Glutamatergic neuron (in vitro differentiated cells): ENCODE measurements at regions not wholly inside any gene's neighbourhood (a gene's known extent, or its start where the extent isn't known, plus 50 kb on each side); places are given as distances from the start of the nearest gene placed in this dataset.

ENCODE experiments used
- DNase-seq: peaks from one replicate; pipeline ENCODE4 v3.0.0; 2022
- H3K27ac Mint-ChIP-seq: one replicate; pipeline ENCODE4 v1.8.0; 2020; ENCODE audit warnings: mild to moderate bottlenecking, mixed read lengths, inconsistent platforms; ENCODE audit not compliant: unreplicated experiment
- H3K27me3 Mint-ChIP-seq: one replicate; pipeline ENCODE4 v1.8.0; 2020; ENCODE audit warnings: mild to moderate bottlenecking, moderate library complexity, mixed read lengths, inconsistent platforms; ENCODE audit not compliant: unreplicated experiment
- H3K36me3 Mint-ChIP-seq: one replicate; pipeline ENCODE4 v1.8.0; 2020; ENCODE audit warnings: mild to moderate bottlenecking, mixed read lengths, inconsistent platforms; ENCODE audit not compliant: unreplicated experiment
- H3K4me1 Mint-ChIP-seq: one replicate; pipeline ENCODE4 v1.8.0; 2020; ENCODE audit warnings: mild to moderate bottlenecking, low read depth, mixed read lengths, inconsistent platforms; ENCODE audit not compliant: unreplicated experiment
- H3K4me3 Mint-ChIP-seq: one replicate; pipeline ENCODE4 v1.8.0; 2020; ENCODE audit warnings: mild to moderate bottlenecking, mixed read lengths, inconsistent platforms; ENCODE audit not compliant: unreplicated experiment
- H3K9me3 Mint-ChIP-seq: one replicate; pipeline ENCODE4 v1.8.0; 2020; ENCODE audit warnings: mild to moderate bottlenecking, moderate library complexity, mixed read lengths, inconsistent platforms; ENCODE audit not compliant: unreplicated experiment
- TF ChIP-seq, protein P1 (sequence below): fragments of 200-600 bp; sonication (generic); IDR thresholded peaks from one replicate; pipeline ENCODE4 v1.5.0; 2021; ENCODE audit not compliant: partially characterized antibody, unreplicated experiment

DNA sequence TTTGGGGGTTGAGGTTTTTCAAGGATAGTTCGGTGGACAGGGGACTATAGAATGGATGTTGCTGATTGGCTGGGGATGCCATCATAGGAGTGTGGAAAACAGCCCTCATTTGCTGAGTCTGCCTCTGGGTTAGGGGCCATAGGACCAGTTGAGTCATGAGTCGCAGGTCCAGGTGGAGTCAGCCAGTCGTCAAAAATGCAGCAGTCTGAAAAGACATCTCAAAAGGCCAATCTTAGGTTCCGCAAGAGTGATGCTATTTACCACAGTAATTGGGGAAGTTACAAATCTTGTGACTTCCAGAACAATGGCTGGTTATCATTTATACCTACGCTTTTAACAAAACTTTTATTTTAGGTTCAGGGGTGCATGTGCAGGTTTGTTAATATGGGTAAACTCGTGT lies 276.0 kb upstream of the DMRT1 start:
- Mint-ChIP-seq H3K27ac (no peak overlapping the region), H3K4me3 (no peak overlapping the region), H3K9me3 (peaks cover 3% of the 10 kb centered on the region), H3K4me1 (no peaks in the 10 kb centered on the region), H3K27me3 (peaks cover 6% of the 10 kb centered on the region), H3K36me3 (peaks cover 15% of the 10 kb centered on the region)
- no peak for DNase-seq
- TF ChIP-seq, protein P1, sequence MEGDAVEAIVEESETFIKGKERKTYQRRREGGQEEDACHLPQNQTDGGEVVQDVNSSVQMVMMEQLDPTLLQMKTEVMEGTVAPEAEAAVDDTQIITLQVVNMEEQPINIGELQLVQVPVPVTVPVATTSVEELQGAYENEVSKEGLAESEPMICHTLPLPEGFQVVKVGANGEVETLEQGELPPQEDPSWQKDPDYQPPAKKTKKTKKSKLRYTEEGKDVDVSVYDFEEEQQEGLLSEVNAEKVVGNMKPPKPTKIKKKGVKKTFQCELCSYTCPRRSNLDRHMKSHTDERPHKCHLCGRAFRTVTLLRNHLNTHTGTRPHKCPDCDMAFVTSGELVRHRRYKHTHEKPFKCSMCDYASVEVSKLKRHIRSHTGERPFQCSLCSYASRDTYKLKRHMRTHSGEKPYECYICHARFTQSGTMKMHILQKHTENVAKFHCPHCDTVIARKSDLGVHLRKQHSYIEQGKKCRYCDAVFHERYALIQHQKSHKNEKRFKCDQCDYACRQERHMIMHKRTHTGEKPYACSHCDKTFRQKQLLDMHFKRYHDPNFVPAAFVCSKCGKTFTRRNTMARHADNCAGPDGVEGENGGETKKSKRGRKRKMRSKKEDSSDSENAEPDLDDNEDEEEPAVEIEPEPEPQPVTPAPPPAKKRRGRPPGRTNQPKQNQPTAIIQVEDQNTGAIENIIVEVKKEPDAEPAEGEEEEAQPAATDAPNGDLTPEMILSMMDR: no peak

DNA sequence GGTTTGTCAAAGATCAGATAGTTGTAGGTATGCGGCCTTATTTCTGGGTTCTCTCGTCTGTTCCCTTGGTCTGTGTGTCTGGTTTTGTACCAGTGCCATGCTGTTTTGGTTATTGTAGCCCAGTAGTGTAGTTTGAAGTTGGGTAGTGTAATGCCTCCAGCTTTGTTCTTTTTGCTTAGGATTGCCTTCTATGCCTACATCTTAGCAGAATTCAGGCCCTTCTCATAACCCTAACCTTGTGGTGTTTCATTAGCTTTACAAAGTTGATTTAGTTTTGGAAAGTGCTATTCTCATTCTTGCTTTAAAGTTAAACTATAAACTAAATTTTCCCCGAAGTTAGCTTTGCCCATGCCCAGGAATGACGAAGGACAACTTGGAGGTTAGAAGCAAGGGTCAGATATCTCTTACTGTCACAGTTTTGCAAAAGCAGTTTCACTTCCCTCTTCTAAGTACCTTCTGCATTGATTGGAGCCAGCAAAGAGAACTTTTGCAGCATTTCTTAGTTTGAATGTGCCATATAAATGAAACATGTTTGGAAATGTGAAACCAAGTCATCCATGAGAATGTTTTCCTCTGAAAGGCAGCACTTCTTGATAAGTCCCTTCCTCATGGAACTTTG lies 274.3 kb upstream of the DMRT1 start:
- Mint-ChIP-seq H3K4me3 (no peak overlapping the region), H3K27me3 (peaks cover 6% of the 10 kb centered on the region), H3K36me3 (peaks cover 15% of the 10 kb centered on the region), H3K4me1 (peaks cover 5% of the 10 kb centered on the region), H3K27ac (no peak overlapping the region), H3K9me3 (peaks cover 3% of the 10 kb centered on the region)
- no peak for DNase-seq
- TF ChIP-seq, protein P1: no peak

DNA sequence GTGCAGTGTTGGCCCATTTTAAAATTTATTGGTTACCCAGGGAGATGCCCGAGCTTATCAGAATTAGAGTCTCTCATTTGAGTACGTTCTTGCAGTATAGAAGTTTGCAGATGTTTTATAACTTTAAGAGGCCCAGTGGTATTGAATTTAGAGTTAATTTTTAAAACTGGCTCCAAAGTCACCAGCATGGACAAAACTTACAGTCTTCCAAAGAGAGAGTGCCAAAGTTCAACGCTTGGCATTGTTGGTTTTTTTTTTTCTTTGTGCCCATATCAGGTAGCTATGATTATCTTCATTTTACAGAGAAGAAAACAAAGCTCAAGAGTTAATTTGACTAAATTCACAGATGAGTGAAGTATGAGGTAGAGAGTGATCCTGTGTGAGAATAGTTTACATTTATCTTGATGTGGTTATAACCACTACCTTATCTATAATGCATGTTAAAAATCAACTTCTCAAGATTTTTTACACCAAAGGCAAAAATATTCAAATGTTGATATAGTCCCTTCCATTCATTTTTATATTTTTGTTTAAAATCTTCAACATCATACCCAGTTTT lies 273.7 kb upstream of the DMRT1 start:
- H3K4me1 Mint-ChIP-seq: peaks cover 5% of the 10 kb centered on the region
- no peak for DNase-seq
- peaks cover 3% of the 10 kb centered on the region for H3K9me3 Mint-ChIP-seq
- peaks cover 6% of the 10 kb centered on the region for H3K27me3 Mint-ChIP-seq
- H3K27ac Mint-ChIP-seq: no peak overlapping the region
- peaks cover 15% of the 10 kb centered on the region for H3K36me3 Mint-ChIP-seq
- TF ChIP-seq, protein P1: no peak
- H3K4me3 Mint-ChIP-seq: no peak overlapping the region

DNA sequence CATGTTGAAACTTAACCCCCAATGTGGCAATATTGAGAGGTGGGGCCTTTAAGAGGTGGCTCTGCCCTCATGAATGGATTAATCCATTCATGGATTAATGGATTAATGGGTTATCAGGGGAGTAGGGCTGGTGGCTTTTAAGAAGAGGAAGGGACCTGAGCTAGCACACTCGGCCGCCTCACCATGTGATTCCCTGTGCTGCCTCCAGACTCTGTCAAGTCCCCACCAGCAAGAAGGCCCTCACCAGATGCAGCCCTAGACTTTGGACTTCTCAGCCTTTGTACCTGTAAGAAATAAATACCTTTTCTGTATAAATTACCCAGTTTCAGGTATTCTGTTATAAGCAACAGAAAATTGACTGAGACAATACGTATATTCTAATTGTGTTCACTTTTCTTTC lies 272.2 kb upstream of the DMRT1 start:
- no peak overlapping the region for H3K4me3 Mint-ChIP-seq
- TF ChIP-seq, protein P1: no peak
- H3K9me3 Mint-ChIP-seq: peaks cover 3% of the 10 kb centered on the region

DNA sequence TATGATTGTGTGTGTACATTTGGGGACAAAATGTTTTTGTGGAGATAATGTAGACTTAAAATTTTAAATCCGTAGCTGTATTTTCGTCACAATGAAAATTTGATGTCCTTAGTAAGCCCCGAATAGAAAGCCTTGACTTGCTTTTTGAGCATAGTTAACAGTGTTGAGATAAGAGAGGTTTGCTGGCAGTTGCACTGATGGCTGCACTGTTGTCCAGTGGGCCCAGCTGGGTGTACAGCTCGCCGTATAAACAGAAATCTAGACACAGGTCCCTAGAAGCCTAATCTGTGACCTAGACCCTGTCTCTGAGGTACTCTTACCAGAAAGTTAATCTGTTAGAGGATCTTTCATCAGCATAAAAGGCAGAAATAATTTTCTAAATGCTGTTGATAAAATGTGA lies 271.3 kb upstream of the DMRT1 start:
- Mint-ChIP-seq H3K36me3 (peaks cover 13% of the 10 kb centered on the region), H3K4me1 (peaks cover 6% of the 10 kb centered on the region), H3K27ac (no peak overlapping the region), H3K27me3 (peaks cover 6% of the 10 kb centered on the region), H3K9me3 (peaks cover 3% of the 10 kb centered on the region), H3K4me3 (no peak overlapping the region)
- no peak for DNase-seq
- TF ChIP-seq, protein P1: no peak

More for the DNA sequence above, 272.2 kb upstream of the DMRT1 start:
- H3K4me1 Mint-ChIP-seq: peaks cover 6% of the 10 kb centered on the region
- H3K36me3 Mint-ChIP-seq: peaks cover 15% of the 10 kb centered on the region
- H3K27me3 Mint-ChIP-seq: peaks cover 6% of the 10 kb centered on the region
- DNase-seq: no peak
- H3K27ac Mint-ChIP-seq: no peak overlapping the region
